GM19043 (cell line): ENCODE measurements at regions not wholly inside any gene's neighbourhood (a gene's known extent, or its start where the extent isn't known, plus 50 kb on each side); places are given as distances from the start of the nearest gene placed in this dataset.
"Not testable (repeated sequence)": the region's sequence is repeated elsewhere in the genome, so short reads cannot be mapped to it uniquely, and the experiment has no call there.

Experiments used
- ATAC-seq: cut with Tn5 transposase; IDR thresholded peaks from one replicate; pipeline ENCODE4 v1.9.1; 2021; ENCODE audit warnings: low read depth; ENCODE audit not compliant: unreplicated experiment

- ATAC-seq: no peak
Observed at GRCh38 chr2:143839456-143839855, 680.5 kb downstream of the ZEB2 start.

- ATAC-seq: not testable (repeated sequence)
Observed at GRCh38 chr2:143837055-143837454, 682.9 kb downstream of the ZEB2 start.

- no peak for ATAC-seq
Observed at GRCh38 chr2:143835481-143835880, 684.4 kb downstream of the ZEB2 start.

- no peak for ATAC-seq
Observed at GRCh38 chr2:143833015-143833660, 686.8 kb downstream of the ZEB2 start.

- ATAC-seq: no peak
Observed at GRCh38 chr2:143830476-143830875, 689.4 kb downstream of the ZEB2 start.

GRCh38 chr2:143828763-143829537 is 691.0 kb downstream of the ZEB2 start:
- ATAC-seq: no peak

- ATAC-seq: no peak
Observed at GRCh38 chr2:143824791-143825190, 695.1 kb downstream of the ZEB2 start.

- ATAC-seq: no peak
Observed at GRCh38 chr2:143823876-143824275, 694.7 kb downstream of the ARHGAP15 start.

GRCh38 chr2:143823296-143823695 is 694.1 kb downstream of the ARHGAP15 start:
- no peak for ATAC-seq

- ATAC-seq: no peak
Observed at GRCh38 chr2:143822736-143823135, 693.5 kb downstream of the ARHGAP15 start.

GRCh38 chr2:143819764-143820163 is 690.5 kb downstream of the ARHGAP15 start:
- no peak for ATAC-seq

- no peak for ATAC-seq
Observed at GRCh38 chr2:143819190-143819735, 690.0 kb downstream of the ARHGAP15 start.
